Caco-2 (cell line): ENCODE measurements at regions not wholly inside any gene's neighbourhood (a gene's known extent, or its start where the extent isn't known, plus 50 kb on each side); places are given as distances from the start of the nearest gene placed in this dataset.

ENCODE experiments used
- BruUV-seq: library from RNA; stranded (reverse); fragments of 400-500 nt; replicated peaks from 2 replicates; lab custom pipeline; 2021; lab: Mats Ljungman, UMichigan
- CTCF ChIA-PET: fragments of 300-600 bp; sonication (Branson Sonifier 250); formaldehyde crosslinking; loops from one replicate; lab custom pipeline; 2022; ENCODE audit warnings: antibody characterized with exemption; lab: Charles Lee
- POLR2A ChIA-PET: fragments of 300-600 bp; sonication (Branson Sonifier 250); formaldehyde crosslinking; loops from one replicate; lab custom pipeline; 2022; ENCODE audit warnings: antibody characterized with exemption; lab: Charles Lee
- DNase-seq, 2 experiments: peaks; one replicate each; pipeline versions ENCODE4 v3.0.0 to v3.0.0-alpha.2; 2020 to 2022
- H3K27me3 ChIP-seq: replicated peaks from 2 replicates; pipeline ENCODE4 v1.6.0; 2011; ENCODE audit warnings: low read length; ENCODE audit not compliant: control insufficient read depth, insufficient read depth
- H3K36me3 ChIP-seq: 2 replicates; pipeline ENCODE4 v1.5.1; 2011; ENCODE audit warnings: low read length; ENCODE audit not compliant: control insufficient read depth, insufficient read depth
- H3K4me1 ChIP-seq: fragments of 250-450 bp; sonication (Bioruptor Pico); 2 replicates; pipeline ENCODE4 v1.5.1; 2020; ENCODE audit warnings: mild to moderate bottlenecking
- H3K4me3 ChIP-seq: 2 replicates; pipeline ENCODE4 v1.5.1; 2011; ENCODE audit warnings: low read depth, mild to moderate bottlenecking, control low read depth, low read length
- H3K9me3 ChIP-seq: fragments of 250-450 bp; sonication (Bioruptor Pico); 2 replicates; pipeline ENCODE4 v1.5.1; 2020; ENCODE audit warnings: mild to moderate bottlenecking, moderate library complexity
- H3K27ac Mint-ChIP-seq: one replicate; pipeline ENCODE4 v1.8.0; 2022; ENCODE audit warnings: mixed read lengths; ENCODE audit not compliant: unreplicated experiment
- H3K27me3 Mint-ChIP-seq: one replicate; pipeline ENCODE4 v1.8.0; 2022; ENCODE audit warnings: mixed read lengths; ENCODE audit not compliant: insufficient read depth, unreplicated experiment
- H3K36me3 Mint-ChIP-seq: one replicate; pipeline ENCODE4 v1.8.0; 2022; ENCODE audit warnings: mild to moderate bottlenecking, mixed read lengths; ENCODE audit not compliant: insufficient read depth, unreplicated experiment
- H3K4me1 Mint-ChIP-seq: one replicate; pipeline ENCODE4 v1.8.0; 2022; ENCODE audit warnings: low read depth, mixed read lengths; ENCODE audit not compliant: unreplicated experiment
- H3K4me3 Mint-ChIP-seq: one replicate; pipeline ENCODE4 v1.8.0; 2022; ENCODE audit warnings: mild to moderate bottlenecking, moderate library complexity, mixed read lengths; ENCODE audit not compliant: unreplicated experiment
- H3K9me3 Mint-ChIP-seq: one replicate; pipeline ENCODE4 v1.8.0; 2022; ENCODE audit warnings: mixed read lengths; ENCODE audit not compliant: unreplicated experiment
- CTCF ChIP-seq, 2 experiments: fragments of 200-600 bp in 1 of 2; IDR thresholded peaks; 1 replicate in 1 of 2; 2 replicates in 1 of 2; pipeline versions ENCODE4 v1.5.1 to v1.8.0; 2011 to 2022; ENCODE audit warnings: antibody characterized with exemption in 1 of 2, control low read depth in 1 of 2, inconsistent platforms in 1 of 2, low read depth in 1 of 2, low read length in 1 of 2, mild to moderate bottlenecking in 1 of 2, moderate library complexity in 1 of 2; ENCODE audit not compliant: insufficient read depth in 1 of 2, severe bottlenecking in 1 of 2, unreplicated experiment in 1 of 2
- intact Hi-C: fragments of 100-400 bp; cut with micrococcal nuclease; formaldehyde crosslinking; loops from one replicate; pipeline ENCODE4 v1.10.0; 2022; ENCODE audit not compliant: unreplicated experiment

GRCh38 chrX:23525531-23525930 is 141.8 kb upstream of the PRDX4 start:
- H3K36me3 ChIP-seq: no peaks in the 10 kb centered on the region
- no peak for TF ChIP-seq CTCF (IDR thresholded peaks at IDR 0.05; ENCODE audit: insufficient read depth in 1 of 2, low read depth in 1 of 2, low read length in 1 of 2, severe bottlenecking in 1 of 2, unreplicated experiment in 1 of 2)
- DNase-seq: no peak
- no peaks in the 10 kb centered on the region for H3K4me1 Mint-ChIP-seq
- no peaks in the 10 kb centered on the region for H3K4me1 ChIP-seq
- no peaks in the 10 kb centered on the region for H3K9me3 Mint-ChIP-seq
- ChIA-PET POLR2A (no interaction called here), CTCF (no interaction called here)
- H3K4me3 ChIP-seq: no peak overlapping the region
- peaks cover 7% of the 10 kb centered on the region for H3K27me3 Mint-ChIP-seq
- no peak overlapping the region for H3K27ac Mint-ChIP-seq
- no peaks in the 10 kb centered on the region for H3K36me3 Mint-ChIP-seq
- H3K4me3 Mint-ChIP-seq: no peak overlapping the region
- intact Hi-C loops: no loop called here
- no TSS peak for BruUV-seq
- H3K27me3 ChIP-seq: no peaks in the 10 kb centered on the region
- H3K9me3 ChIP-seq: no peaks in the 10 kb centered on the region

- Histone ChIP-seq H3K4me1 (no peaks in the 10 kb centered on the region), H3K4me3 (no peak overlapping the region), H3K27me3 (no peaks in the 10 kb centered on the region), H3K36me3 (no peaks in the 10 kb centered on the region), H3K9me3 (no peaks in the 10 kb centered on the region)
- Mint-ChIP-seq H3K27me3 (peaks cover 3% of the 10 kb centered on the region), H3K4me1 (no peaks in the 10 kb centered on the region), H3K36me3 (no peaks in the 10 kb centered on the region), H3K4me3 (no peak overlapping the region), H3K27ac (no peak overlapping the region), H3K9me3 (no peaks in the 10 kb centered on the region)
- CTCF ChIA-PET: no interaction called here
- BruUV-seq: no TSS peak
- intact Hi-C loops: no loop called here
- TF ChIP-seq CTCF (IDR thresholded peaks at IDR 0.05; ENCODE audit: insufficient read depth in 1 of 2, low read depth in 1 of 2, low read length in 1 of 2, severe bottlenecking in 1 of 2, unreplicated experiment in 1 of 2): no peak
- POLR2A ChIA-PET: no interaction called here
- DNase-seq: no peak
Measured at GRCh38 chrX:23540532-23540931, 126.8 kb upstream of the PRDX4 start.

- no peaks in the 10 kb centered on the region for H3K36me3 ChIP-seq
- no peak overlapping the region for H3K4me3 ChIP-seq
- no peak for DNase-seq
- no peaks in the 10 kb centered on the region for H3K4me1 ChIP-seq
- H3K36me3 Mint-ChIP-seq: no peaks in the 10 kb centered on the region
- H3K27me3 ChIP-seq: no peaks in the 10 kb centered on the region
- ChIA-PET POLR2A (no interaction called here), CTCF (no interaction called here)
- BruUV-seq: no TSS peak
- H3K27me3 Mint-ChIP-seq: peaks cover 10% of the 10 kb centered on the region
- H3K9me3 Mint-ChIP-seq: no peaks in the 10 kb centered on the region
- H3K4me3 Mint-ChIP-seq: no peak overlapping the region
- intact Hi-C loops: no loop called here
- H3K27ac Mint-ChIP-seq: no peak overlapping the region
- no peaks in the 10 kb centered on the region for H3K9me3 ChIP-seq
- no peak for TF ChIP-seq CTCF (IDR thresholded peaks at IDR 0.05; ENCODE audit: insufficient read depth in 1 of 2, low read depth in 1 of 2, low read length in 1 of 2, severe bottlenecking in 1 of 2, unreplicated experiment in 1 of 2)
- no peaks in the 10 kb centered on the region for H3K4me1 Mint-ChIP-seq
Measured at GRCh38 chrX:23548164-23548563, 119.1 kb upstream of the PRDX4 start.
